KOPT-K1 (cell line): ENCODE measurements at regions not wholly inside any gene's neighbourhood (a gene's known extent, or its start where the extent isn't known, plus 50 kb on each side); places are given as distances from the start of the nearest gene placed in this dataset.

ENCODE experiments used
- H3K27ac ChIP-seq: fragments of 200-600 bp; sonication (generic); 2 replicates; pipeline ENCODE4 v1.5.1; 2016; ENCODE audit warnings: antibody characterized with exemption, mild to moderate bottlenecking, low read depth, low read length; ENCODE audit not compliant: poor library complexity, severe bottlenecking
- H3K36me3 ChIP-seq: fragments of 200-600 bp; sonication (generic); 2 replicates; pipeline ENCODE4 v1.5.1; 2017; ENCODE audit warnings: antibody characterized with exemption, mild to moderate bottlenecking, low read length, moderate library complexity; ENCODE audit not compliant: insufficient read depth
- H3K9me3 ChIP-seq: fragments of 200-600 bp; sonication (generic); 2 replicates; pipeline ENCODE4 v1.5.1; 2017; ENCODE audit warnings: antibody characterized with exemption, low read length, mild to moderate bottlenecking; ENCODE audit not compliant: insufficient read depth, poor library complexity, severe bottlenecking

DNA sequence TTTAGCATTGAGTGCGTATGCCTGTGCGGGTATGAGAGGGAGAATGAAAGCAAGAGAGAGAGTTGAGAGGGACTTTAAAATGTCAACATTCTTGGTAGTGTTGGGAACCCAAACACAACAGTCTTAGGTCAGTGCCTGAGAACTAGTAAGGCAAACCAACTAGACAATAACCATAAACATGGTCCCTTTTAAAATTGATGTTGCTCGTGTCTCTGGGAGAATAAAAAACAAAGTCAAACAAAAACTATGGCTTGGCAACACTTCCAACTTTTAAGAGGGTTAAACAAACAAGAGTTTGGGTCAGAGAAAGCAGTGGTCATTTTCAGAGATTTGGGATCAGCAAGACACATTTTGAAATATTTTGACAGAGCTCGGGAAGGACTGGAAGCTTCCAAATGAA is 146.7 kb upstream of the THBS1 start:
- H3K27ac ChIP-seq, result no peak overlapping the region
- H3K36me3 ChIP-seq, result no peaks in the 10 kb centered on the region
- H3K9me3 ChIP-seq, result no peaks in the 10 kb centered on the region

DNA sequence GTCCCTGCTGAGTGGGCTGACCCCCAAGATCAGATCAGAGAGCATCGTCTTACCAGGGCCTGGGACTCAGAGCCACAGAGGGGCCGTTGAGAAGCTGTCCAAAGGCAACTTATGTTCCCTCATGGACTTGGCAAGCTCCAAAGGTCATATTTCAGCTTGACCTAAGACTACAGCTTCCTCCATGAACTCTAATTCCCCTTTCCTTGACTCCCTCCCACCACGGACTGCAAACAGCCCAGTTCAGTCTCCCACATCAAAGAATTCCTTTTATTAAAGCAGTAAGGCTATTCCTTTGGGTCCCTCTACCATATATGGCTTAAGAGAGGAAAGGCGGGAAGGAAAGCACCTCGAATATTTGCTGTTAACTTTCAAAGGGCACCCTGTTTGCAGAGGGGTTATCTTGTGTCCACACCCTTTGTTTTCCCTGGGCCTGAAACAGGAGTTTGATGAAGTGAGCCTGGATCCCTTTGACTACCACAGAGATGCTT is 146.1 kb upstream of the THBS1 start:
- Histone ChIP-seq H3K9me3 (no peaks in the 10 kb centered on the region), H3K36me3 (no peaks in the 10 kb centered on the region), H3K27ac (no peak overlapping the region)

- H3K9me3 ChIP-seq, result no peaks in the 10 kb centered on the region
- no peak overlapping the region for H3K27ac ChIP-seq
- H3K36me3 ChIP-seq, result no peaks in the 10 kb centered on the region
Measured at GRCh38 chr15:39435244-39435643, 145.6 kb upstream of the THBS1 start.

- Histone ChIP-seq H3K27ac (no peak overlapping the region), H3K9me3 (no peaks in the 10 kb centered on the region), H3K36me3 (no peaks in the 10 kb centered on the region)
Measured at GRCh38 chr15:39438260-39438659, 142.6 kb upstream of the THBS1 start.

- no peak overlapping the region for H3K27ac ChIP-seq
- no peaks in the 10 kb centered on the region for H3K9me3 ChIP-seq
- no peaks in the 10 kb centered on the region for H3K36me3 ChIP-seq
Measured at GRCh38 chr15:39438799-39439592, 141.9 kb upstream of the THBS1 start.

- H3K9me3 ChIP-seq, result no peaks in the 10 kb centered on the region
- no peaks in the 10 kb centered on the region for H3K36me3 ChIP-seq
- H3K27ac ChIP-seq, result no peak overlapping the region
Measured at GRCh38 chr15:39442898-39443297, 138.0 kb upstream of the THBS1 start.

DNA sequence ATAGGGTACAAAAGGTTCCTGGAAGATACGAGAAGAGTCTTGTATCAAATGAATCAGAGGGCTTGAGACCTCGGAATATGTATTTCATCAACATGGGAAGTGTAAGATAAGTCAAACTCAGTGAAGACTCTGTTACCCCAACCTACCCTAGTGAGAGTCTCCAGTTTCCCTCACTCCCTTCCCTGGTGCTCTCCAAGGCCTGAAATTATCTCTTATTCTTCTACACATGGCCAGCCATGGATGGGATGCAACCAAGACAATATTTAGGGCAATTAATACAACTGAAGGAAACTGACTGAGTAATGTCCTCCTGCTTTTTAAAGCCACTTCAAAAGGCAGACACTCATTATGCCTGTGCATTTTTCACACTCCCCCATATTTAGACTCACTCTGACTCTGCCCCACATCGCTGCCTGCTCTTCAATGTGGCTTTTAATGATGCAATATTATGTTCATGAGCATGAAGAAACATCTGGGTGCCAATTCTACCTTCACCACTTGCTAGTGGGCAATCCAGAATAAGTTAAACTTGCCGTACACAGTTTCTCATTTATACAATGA is 137.1 kb upstream of the THBS1 start:
- Histone ChIP-seq H3K9me3 (no peaks in the 10 kb centered on the region), H3K36me3 (no peaks in the 10 kb centered on the region), H3K27ac (no peak overlapping the region)

DNA sequence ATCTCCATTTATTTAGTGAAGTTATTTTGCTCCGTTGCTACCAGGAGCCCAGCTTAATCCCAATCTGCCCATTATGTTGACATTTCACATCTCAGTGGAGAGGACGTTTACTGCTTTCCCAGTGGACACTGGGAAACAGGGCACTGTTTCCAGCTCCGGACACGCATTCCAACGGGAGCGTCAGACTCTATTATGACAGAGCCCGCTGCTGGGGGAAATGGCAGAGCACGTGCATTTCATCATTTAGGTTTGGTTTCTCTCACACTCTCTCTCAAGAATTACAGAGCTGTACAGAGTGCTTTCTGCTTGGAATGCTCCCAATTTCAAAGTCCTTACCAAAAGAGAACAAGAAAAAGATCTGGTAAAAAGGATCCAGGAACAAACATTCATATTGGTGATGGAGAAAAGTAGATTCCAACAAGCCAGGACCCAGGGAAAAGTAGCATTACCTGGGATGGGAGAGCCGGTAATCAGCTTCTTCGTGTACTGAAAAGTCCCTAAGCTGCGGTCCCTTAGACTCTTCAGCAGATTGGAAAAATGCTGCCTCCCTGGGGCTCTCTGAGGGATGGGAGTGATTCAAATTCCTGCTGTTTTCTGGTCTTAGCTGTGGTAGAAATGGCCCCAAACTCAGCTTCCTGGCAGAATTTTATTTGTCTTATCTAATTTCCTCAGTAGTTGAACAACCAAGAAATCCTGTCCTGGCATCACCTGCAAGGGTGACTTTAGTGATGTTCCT is 136.0 kb upstream of the THBS1 start:
- Histone ChIP-seq H3K27ac (no peak overlapping the region), H3K36me3 (no peaks in the 10 kb centered on the region), H3K9me3 (no peaks in the 10 kb centered on the region)

DNA sequence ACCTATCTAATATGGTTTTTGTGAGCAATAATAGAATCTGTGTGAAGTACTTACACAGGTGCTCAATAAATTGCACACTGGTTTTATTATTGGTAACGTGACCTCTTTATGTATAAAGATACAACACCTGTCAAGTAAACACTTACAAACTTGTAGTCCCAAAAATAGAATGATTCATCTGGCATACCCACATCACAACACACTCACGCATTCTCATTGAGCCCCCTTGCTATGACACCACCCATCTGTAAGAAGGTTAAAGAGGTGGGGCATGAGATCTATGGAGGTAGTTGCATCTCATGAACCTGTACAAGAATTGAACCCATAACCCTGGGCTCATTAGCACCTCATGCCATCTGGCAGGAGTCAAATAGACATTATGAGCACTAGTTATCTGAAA is 134.9 kb upstream of the THBS1 start:
- Histone ChIP-seq H3K27ac (no peak overlapping the region), H3K9me3 (no peaks in the 10 kb centered on the region), H3K36me3 (no peaks in the 10 kb centered on the region)

DNA sequence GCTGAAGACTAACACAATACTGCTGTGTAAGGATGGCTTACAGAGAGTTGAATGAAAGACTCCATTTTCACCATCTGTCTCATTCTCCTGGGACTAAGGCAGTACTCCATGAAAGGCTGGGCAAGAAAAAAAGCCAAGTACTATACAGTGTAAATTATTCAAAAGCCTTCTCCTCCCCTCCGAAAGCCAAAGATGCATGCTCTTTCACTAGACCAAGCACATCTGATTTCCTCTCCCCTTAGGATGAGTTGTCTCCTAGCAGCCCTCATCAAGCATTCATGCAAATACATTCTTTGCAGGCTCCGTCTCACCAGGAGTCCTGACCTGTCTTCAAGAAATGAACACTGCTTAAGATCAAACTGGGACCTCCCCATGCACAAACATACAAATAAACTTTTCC is 133.5 kb upstream of the THBS1 start:
- Histone ChIP-seq H3K27ac (no peak overlapping the region), H3K36me3 (no peaks in the 10 kb centered on the region), H3K9me3 (no peaks in the 10 kb centered on the region)

DNA sequence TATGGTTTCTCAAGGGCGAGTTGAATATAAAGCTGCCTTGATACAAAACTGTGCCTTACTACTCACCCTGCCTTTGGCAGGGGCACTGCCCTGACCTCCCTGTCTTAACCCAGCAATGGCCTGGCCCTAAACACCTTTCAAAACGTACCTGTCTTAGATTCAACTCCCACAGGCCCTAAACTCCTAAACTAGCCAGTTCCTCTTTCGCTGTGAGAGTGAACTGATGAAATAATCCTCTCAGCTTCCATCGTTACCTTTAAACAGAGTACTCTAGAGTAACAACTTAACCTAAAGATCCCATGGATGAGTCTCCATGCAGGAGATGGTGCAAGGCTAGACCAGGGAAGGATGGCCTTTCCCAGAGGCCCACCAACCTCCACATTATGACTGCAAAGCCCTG is 133.0 kb upstream of the THBS1 start:
- H3K27ac ChIP-seq, result no peak overlapping the region
- H3K36me3 ChIP-seq, result no peaks in the 10 kb centered on the region
- no peaks in the 10 kb centered on the region for H3K9me3 ChIP-seq

DNA sequence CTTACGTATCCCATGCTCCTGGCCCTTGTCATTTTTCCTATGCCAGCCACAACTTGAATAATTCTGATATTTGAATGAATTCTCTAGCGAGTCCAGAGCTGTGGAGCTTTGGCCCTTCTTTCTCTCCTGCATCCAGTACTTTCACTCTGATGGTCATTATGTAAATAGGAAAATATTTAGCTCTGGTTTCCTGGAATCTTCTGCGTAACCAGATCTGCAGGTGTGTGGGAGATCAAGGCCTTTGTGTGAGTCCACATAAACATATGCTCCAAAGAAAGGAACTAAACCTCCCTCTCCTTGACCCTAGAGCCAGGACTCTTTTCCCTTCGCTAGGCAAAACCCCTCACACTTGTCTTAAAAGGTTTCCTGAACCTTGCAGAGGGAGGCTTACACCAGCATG is 132.5 kb upstream of the THBS1 start:
- Histone ChIP-seq H3K36me3 (no peaks in the 10 kb centered on the region), H3K27ac (no peak overlapping the region), H3K9me3 (no peaks in the 10 kb centered on the region)

- H3K9me3 ChIP-seq, result no peaks in the 10 kb centered on the region
- no peaks in the 10 kb centered on the region for H3K36me3 ChIP-seq
- H3K27ac ChIP-seq, result no peak overlapping the region
Measured at GRCh38 chr15:39451121-39451688, 129.7 kb upstream of the THBS1 start.

DNA sequence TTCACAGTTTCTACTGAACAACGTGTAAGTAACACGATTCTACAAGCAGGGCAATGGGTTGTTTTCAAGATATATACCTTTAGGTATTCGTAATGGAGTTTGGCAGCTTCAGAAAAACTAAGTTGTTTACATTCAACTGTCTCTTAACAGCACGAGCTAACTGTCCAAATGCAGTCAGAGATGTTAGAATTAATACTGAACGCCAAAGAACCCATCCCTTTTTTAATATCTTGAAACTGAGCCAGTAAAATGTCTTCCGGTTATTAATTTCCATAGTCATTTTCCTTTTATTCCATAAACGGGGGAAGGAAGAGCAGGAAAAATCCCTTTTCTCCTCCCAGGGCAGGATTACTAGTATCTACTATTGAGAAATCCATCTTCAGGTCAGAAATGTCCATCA is 129.0 kb upstream of the THBS1 start:
- no peak overlapping the region for H3K27ac ChIP-seq
- H3K9me3 ChIP-seq, result no peaks in the 10 kb centered on the region
- H3K36me3 ChIP-seq, result no peaks in the 10 kb centered on the region

- no peaks in the 10 kb centered on the region for H3K9me3 ChIP-seq
- H3K27ac ChIP-seq, result no peak overlapping the region
- H3K36me3 ChIP-seq, result no peaks in the 10 kb centered on the region
Measured at GRCh38 chr15:39453620-39454019, 127.3 kb upstream of the THBS1 start.
